Suprapubic skin (tissue), 4 donors: ENCODE measurements at regions not wholly inside any gene's neighbourhood (a gene's known extent, or its start where the extent isn't known, plus 50 kb on each side); places are given as distances from the start of the nearest gene placed in this dataset.

Source experiments
- DNase-seq, 2 donors: peaks; one replicate each; pipeline ENCODE4 v3.0.0-alpha.2; 2019; ENCODE audit warnings: low spot score in 2 of 2
- H3K27ac ChIP-seq: fragments of 200-600 bp; sonication (generic); one replicate; pipeline ENCODE4 v1.5.1; 2019
- H3K27me3 ChIP-seq: fragments of 200-600 bp; sonication (generic); one replicate; pipeline ENCODE4 v1.5.1; 2019
- H3K36me3 ChIP-seq: fragments of 200-600 bp; sonication (generic); one replicate; pipeline ENCODE4 v1.5.1; 2019
- H3K4me1 ChIP-seq: fragments of 200-600 bp; sonication (generic); one replicate; pipeline ENCODE4 v1.5.1; 2019
- H3K4me3 ChIP-seq: fragments of 200-600 bp; sonication (generic); one replicate; pipeline ENCODE4 v1.5.1; 2019; ENCODE audit warnings: mild to moderate bottlenecking
- H3K9me3 ChIP-seq: fragments of 200-600 bp; sonication (generic); one replicate; pipeline ENCODE4 v1.5.1; 2019
- EP300 ChIP-seq: sonication (generic); formaldehyde crosslinking; IDR thresholded peaks from one replicate; pipeline ENCODE4 v1.6.1; 2017; ENCODE audit warnings: antibody characterized with exemption
- POLR2A ChIP-seq, 2 donors: fragments of 450-650 bp; IDR thresholded peaks; one replicate each; pipeline ENCODE4 v1.6.1; 2017; ENCODE audit warnings: antibody characterized with exemption in 2 of 2, mild to moderate bottlenecking in 2 of 2, moderate library complexity in 2 of 2
- POLR2AphosphoS5 ChIP-seq, 3 donors: sonication (generic); formaldehyde crosslinking; IDR thresholded peaks; one replicate each; pipeline ENCODE4 v1.6.1; 2017; ENCODE audit warnings: antibody characterized with exemption in 3 of 3
- WGBS: methylation state at CpG from one replicate; pipeline ENCODE4 v1.1.5; 2018; 5-methylcytosine and 5-hydroxymethylcytosine counted together
- TF ChIP-seq, protein P1 (sequence below), 2 donors: fragments of 200-600 bp in 1 of 2; fragments of 450-650 bp in 1 of 2; sonication (generic) in 1 of 2; IDR thresholded peaks; one replicate each; pipeline ENCODE4 v1.5.1; 2016 to 2019; ENCODE audit warnings: antibody characterized with exemption in 2 of 2, mild to moderate bottlenecking in 1 of 2, moderate library complexity in 1 of 2

DNA sequence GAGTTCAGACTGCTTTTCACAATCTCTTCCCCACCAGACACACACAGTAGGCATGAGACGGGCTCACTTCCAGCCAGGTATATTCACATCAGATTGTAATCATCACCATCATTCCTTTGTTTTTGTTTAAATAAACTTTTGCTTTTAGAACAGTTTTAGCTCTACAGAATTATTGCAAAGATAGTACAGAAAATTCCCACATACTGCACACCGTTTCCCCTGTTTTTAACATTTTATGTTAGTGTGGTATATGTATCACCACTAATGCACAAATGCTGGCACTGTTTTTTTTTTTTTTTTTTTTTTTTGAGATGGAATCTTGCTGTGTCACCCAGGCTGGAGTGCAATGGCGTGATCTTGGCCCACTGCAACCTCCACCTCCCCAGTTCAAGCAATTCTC, 83.3 kb upstream of the ANO1 start:
- Histone ChIP-seq H3K4me3 (no peak overlapping the region), H3K4me1 (peaks cover 5% of the 10 kb centered on the region), H3K27ac (no peak overlapping the region), H3K27me3 (peaks cover 7% of the 10 kb centered on the region), H3K9me3 (no peaks in the 10 kb centered on the region), H3K36me3 (no peaks in the 10 kb centered on the region)
- WGBS: 89% methylated on average over 3 of the region's 3 CpGs
- TF ChIP-seq, protein P1, sequence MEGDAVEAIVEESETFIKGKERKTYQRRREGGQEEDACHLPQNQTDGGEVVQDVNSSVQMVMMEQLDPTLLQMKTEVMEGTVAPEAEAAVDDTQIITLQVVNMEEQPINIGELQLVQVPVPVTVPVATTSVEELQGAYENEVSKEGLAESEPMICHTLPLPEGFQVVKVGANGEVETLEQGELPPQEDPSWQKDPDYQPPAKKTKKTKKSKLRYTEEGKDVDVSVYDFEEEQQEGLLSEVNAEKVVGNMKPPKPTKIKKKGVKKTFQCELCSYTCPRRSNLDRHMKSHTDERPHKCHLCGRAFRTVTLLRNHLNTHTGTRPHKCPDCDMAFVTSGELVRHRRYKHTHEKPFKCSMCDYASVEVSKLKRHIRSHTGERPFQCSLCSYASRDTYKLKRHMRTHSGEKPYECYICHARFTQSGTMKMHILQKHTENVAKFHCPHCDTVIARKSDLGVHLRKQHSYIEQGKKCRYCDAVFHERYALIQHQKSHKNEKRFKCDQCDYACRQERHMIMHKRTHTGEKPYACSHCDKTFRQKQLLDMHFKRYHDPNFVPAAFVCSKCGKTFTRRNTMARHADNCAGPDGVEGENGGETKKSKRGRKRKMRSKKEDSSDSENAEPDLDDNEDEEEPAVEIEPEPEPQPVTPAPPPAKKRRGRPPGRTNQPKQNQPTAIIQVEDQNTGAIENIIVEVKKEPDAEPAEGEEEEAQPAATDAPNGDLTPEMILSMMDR (IDR thresholded peaks at IDR 0.05): no peak
- TF ChIP-seq POLR2A (IDR thresholded peaks at IDR 0.05) (no peak), POLR2AphosphoS5 (IDR thresholded peaks at IDR 0.05) (no peak), EP300 (no peak)
- DNase-seq: no peak

DNA sequence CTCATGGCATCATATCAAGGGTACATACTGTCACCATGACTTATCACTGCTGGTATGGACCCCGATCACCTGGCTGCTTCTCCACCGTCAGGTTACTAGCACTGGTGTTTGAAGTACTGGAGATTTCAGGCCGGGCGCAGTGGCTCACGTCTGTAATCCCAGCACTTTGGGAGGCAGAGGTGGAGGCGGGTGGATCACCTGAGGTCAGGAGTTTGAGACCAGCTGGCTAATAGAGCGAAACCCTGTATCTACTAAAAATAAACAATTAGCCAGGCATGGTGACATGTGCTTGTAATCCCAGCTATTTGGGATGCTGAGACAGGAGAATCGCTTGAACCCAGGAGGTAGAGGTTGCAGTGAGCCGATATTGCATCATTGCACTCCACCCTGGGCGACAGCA, 82.4 kb upstream of the ANO1 start:
- H3K9me3 ChIP-seq: no peaks in the 10 kb centered on the region
- peaks cover 7% of the 10 kb centered on the region for H3K27me3 ChIP-seq
- peaks cover 8% of the 10 kb centered on the region for H3K4me1 ChIP-seq
- no peak for DNase-seq
- no peaks in the 10 kb centered on the region for H3K36me3 ChIP-seq
- WGBS: 85% methylated on average over 10 of the region's 10 CpGs
- no peak overlapping the region for H3K4me3 ChIP-seq
- no peak overlapping the region for H3K27ac ChIP-seq
- TF ChIP-seq EP300: no peak

DNA sequence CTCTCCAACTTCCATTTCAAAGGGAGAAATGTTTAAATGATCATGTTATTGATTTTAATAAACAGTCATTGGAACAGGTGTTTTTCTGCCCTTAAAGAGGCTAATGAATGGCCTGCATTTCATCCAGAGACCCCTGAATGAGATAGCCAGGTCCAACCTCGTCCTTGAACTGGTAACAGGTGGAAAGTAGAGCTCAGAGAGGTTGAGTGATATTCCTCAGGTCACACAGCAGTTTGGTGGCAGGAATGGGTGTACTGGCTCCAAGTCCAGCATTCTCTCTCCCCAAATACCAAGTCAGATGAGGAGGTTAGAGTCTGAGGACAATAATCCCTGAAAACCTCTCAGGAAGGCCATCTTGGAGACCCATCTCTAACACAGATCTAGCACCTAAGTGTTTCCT, 81.7 kb upstream of the ANO1 start:
- Histone ChIP-seq H3K27me3 (peaks cover 7% of the 10 kb centered on the region), H3K27ac (no peak overlapping the region), H3K4me1 (peaks cover 8% of the 10 kb centered on the region), H3K9me3 (no peaks in the 10 kb centered on the region), H3K4me3 (no peak overlapping the region), H3K36me3 (no peaks in the 10 kb centered on the region)
- no peak for TF ChIP-seq POLR2A (IDR thresholded peaks at IDR 0.05)
- no peak for TF ChIP-seq EP300
- TF ChIP-seq POLR2AphosphoS5 (IDR thresholded peaks at IDR 0.05): no peak
- TF ChIP-seq, protein P1 (IDR thresholded peaks at IDR 0.05): no peak
- 57% methylated on average over 1 of the region's 1 CpG for WGBS
- no peak for DNase-seq

DNA sequence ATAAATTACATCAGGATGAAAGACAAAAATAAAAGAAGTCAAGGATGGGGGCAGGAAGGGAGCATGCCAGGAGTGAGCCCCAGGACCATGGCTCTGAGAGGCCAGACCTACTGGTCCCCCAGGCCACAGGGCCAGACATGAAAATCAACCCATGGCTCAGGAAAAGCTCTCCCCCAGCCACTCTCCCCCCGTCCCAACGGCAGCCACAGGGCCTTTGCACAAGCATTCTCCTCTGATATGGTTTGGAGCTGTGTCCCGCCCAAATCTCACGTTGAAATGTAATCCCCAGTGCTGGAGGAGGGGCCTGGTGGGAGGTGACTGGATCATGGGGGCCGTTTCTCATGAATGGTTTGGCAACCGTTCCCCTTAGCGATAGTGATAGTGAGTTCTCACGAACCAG, 80.8 kb upstream of the ANO1 start:
- DNase-seq: no peak
- H3K27ac ChIP-seq: no peak overlapping the region
- WGBS: 55% methylated on average over 8 of the region's 8 CpGs
- no peaks in the 10 kb centered on the region for H3K36me3 ChIP-seq
- H3K4me1 ChIP-seq: peaks cover 8% of the 10 kb centered on the region
- no peaks in the 10 kb centered on the region for H3K9me3 ChIP-seq
- H3K4me3 ChIP-seq: no peak overlapping the region
- H3K27me3 ChIP-seq: peaks cover 7% of the 10 kb centered on the region
- TF ChIP-seq POLR2AphosphoS5 (IDR thresholded peaks at IDR 0.05): no peak
- TF ChIP-seq POLR2A (IDR thresholded peaks at IDR 0.05): no peak
- TF ChIP-seq, protein P1 (IDR thresholded peaks at IDR 0.05): no peak

DNA sequence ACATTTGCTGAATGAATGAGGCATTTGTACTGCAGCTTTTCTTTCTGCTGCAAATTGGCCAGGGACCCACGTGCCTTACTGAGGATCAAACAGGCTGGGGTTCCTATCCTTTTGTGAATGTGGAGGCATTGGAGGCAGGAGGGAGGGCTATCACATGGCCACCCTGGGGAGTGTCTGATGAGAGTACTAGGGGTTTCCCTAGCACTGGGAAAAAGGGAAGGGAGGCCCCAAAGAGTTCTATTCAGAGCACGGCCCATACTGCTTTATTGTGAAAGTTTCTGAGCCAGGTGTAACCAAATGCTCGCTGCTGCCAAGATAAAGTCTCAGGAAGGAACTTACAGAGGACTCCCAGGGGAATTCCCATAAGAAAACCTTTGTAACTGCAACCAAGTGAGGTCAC, 78.4 kb upstream of the ANO1 start:
- WGBS: 29% methylated on average over 3 of the region's 3 CpGs
- Histone ChIP-seq H3K27me3 (peaks cover 11% of the 10 kb centered on the region), H3K4me1 (peaks cover 8% of the 10 kb centered on the region), H3K27ac (no peak overlapping the region), H3K36me3 (no peaks in the 10 kb centered on the region), H3K4me3 (no peak overlapping the region), H3K9me3 (no peaks in the 10 kb centered on the region)
- TF ChIP-seq POLR2A (IDR thresholded peaks at IDR 0.05) (no peak), POLR2AphosphoS5 (IDR thresholded peaks at IDR 0.05) (no peak), EP300 (no peak)
- TF ChIP-seq, protein P1 (IDR thresholded peaks at IDR 0.05): no peak
- DNase-seq: no peak

DNA sequence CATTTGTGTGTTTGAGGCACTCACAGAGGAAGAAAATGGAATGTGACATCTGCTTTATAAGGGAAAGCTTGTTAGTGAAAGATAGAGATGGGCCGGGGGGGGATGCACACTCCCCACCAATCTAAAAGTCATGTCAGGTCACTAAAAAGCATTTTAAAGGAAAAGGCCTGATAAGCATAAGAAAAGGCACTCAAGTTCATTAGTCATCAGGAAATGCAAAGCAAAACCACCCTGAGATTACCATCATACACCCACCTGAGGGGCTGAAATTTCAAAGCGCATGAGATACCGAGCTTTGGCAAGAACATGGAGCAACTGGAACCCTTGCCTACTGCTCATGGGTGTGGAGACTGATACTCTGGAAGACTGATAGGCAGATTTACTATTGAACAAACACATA, 77.9 kb upstream of the ANO1 start:
- no peak overlapping the region for H3K27ac ChIP-seq
- no peaks in the 10 kb centered on the region for H3K9me3 ChIP-seq
- no peak for DNase-seq
- TF ChIP-seq, protein P1 (IDR thresholded peaks at IDR 0.05): no peak
- TF ChIP-seq POLR2AphosphoS5 (IDR thresholded peaks at IDR 0.05) (no peak), POLR2A (IDR thresholded peaks at IDR 0.05) (no peak), EP300 (no peak)
- no peaks in the 10 kb centered on the region for H3K36me3 ChIP-seq
- no peak overlapping the region for H3K4me3 ChIP-seq
- peaks cover 8% of the 10 kb centered on the region for H3K4me1 ChIP-seq
- H3K27me3 ChIP-seq: peaks cover 11% of the 10 kb centered on the region
- 60% methylated on average over 3 of the region's 3 CpGs for WGBS
